ENCODE measurements at regions not wholly inside any gene's neighbourhood (a gene's known extent, or its start where the extent isn't known, plus 50 kb on each side); places are given as distances from the start of the nearest gene placed in this dataset.

GRCh38 chr12:125470838-125471783 is 405.9 kb downstream of the AACS start:
- TF ChIP-seq, protein P1, sequence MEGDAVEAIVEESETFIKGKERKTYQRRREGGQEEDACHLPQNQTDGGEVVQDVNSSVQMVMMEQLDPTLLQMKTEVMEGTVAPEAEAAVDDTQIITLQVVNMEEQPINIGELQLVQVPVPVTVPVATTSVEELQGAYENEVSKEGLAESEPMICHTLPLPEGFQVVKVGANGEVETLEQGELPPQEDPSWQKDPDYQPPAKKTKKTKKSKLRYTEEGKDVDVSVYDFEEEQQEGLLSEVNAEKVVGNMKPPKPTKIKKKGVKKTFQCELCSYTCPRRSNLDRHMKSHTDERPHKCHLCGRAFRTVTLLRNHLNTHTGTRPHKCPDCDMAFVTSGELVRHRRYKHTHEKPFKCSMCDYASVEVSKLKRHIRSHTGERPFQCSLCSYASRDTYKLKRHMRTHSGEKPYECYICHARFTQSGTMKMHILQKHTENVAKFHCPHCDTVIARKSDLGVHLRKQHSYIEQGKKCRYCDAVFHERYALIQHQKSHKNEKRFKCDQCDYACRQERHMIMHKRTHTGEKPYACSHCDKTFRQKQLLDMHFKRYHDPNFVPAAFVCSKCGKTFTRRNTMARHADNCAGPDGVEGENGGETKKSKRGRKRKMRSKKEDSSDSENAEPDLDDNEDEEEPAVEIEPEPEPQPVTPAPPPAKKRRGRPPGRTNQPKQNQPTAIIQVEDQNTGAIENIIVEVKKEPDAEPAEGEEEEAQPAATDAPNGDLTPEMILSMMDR (conservative IDR thresholded peaks at IDR 0.05; ENCODE audit: low read length), result no peak
- TF ChIP-seq EZH2phosphoT487 (IDR thresholded peaks at IDR 0.05; ENCODE audit: borderline replicate concordance, low read depth, low read length), result no peak
